Neural cell (in vitro differentiated cells): ENCODE measurements at regions not wholly inside any gene's neighbourhood (a gene's known extent, or its start where the extent isn't known, plus 50 kb on each side); places are given as distances from the start of the nearest gene placed in this dataset.
A peak's percentile ranks its signal among the peaks of the same experiment; 100 is the strongest.

ENCODE experiments used
- H2AFZ ChIP-seq: fragments of 200-600, 300-800 bp; sonication (generic), shearing (Covaris generic); 2 replicates; pipeline ENCODE4 v1.6.0; 2014; ENCODE audit warnings: low read depth, mild to moderate bottlenecking, antibody characterized with exemption, low read length, moderate library complexity
- H3F3A ChIP-seq: fragments of 200-600 bp; shearing (Covaris generic); 2 replicates; pipeline ENCODE4 v1.6.1; 2016; ENCODE audit warnings: mild to moderate bottlenecking, moderate library complexity, mixed read lengths, antibody characterized with exemption, low read length; ENCODE audit not compliant: insufficient read depth, poor library complexity, severe bottlenecking
- H3K27ac ChIP-seq: fragments of 200-600, 300-800 bp; sonication (generic), shearing (Covaris generic); 2 replicates; pipeline ENCODE4 v1.5.1; 2014; ENCODE audit warnings: mild to moderate bottlenecking, low read length, moderate library complexity
- H3K27me3 ChIP-seq: fragments of 300-800, 200-600 bp; sonication (generic), shearing (Covaris generic); 2 replicates; pipeline ENCODE4 v1.6.0; 2014; ENCODE audit warnings: mild to moderate bottlenecking, low read depth, low read length, moderate library complexity; ENCODE audit not compliant: insufficient read depth
- H3K36me3 ChIP-seq: fragments of 300-800, 200-600 bp; sonication (generic), shearing (Covaris generic); 2 replicates; pipeline ENCODE4 v1.5.1; 2014; ENCODE audit warnings: mild to moderate bottlenecking, antibody characterized with exemption, low read length, moderate library complexity; ENCODE audit not compliant: insufficient read depth
- H3K4me2 ChIP-seq: fragments of 300-800, 200-600 bp; sonication (generic), shearing (Covaris generic); 2 replicates; pipeline ENCODE4 v1.6.0; 2014; ENCODE audit warnings: mild to moderate bottlenecking, low read length
- H3K4me3 ChIP-seq: fragments of 300-800, 200-600 bp; sonication (generic), shearing (Covaris generic); 2 replicates; pipeline ENCODE4 v1.5.1; 2014; ENCODE audit warnings: mild to moderate bottlenecking, low read length, moderate library complexity
- H3K79me2 ChIP-seq: fragments of 200-600 bp; shearing (Covaris generic); replicated peaks from 2 replicates; pipeline ENCODE4 v1.6.0; 2014; ENCODE audit warnings: mild to moderate bottlenecking, low read length, moderate library complexity; ENCODE audit not compliant: insufficient read depth
- H3K9ac ChIP-seq: fragments of 300-800, 200-600 bp; sonication (generic), shearing (Covaris generic); 2 replicates; pipeline ENCODE4 v1.6.1; 2016; ENCODE audit warnings: mild to moderate bottlenecking, low read length, mixed read lengths
- H3K9me2 ChIP-seq: fragments of 200-600 bp; shearing (Covaris generic); 2 replicates; pipeline ENCODE4 v1.6.1; 2016; ENCODE audit warnings: mild to moderate bottlenecking, low read length, mixed read lengths; ENCODE audit not compliant: insufficient read depth
- H3K9me3 ChIP-seq: fragments of 200-600, 300-800 bp; sonication (generic), shearing (Covaris generic); 2 replicates; pipeline ENCODE4 v1.6.1; 2016; ENCODE audit warnings: mild to moderate bottlenecking, mixed run types, low read length, moderate library complexity, mixed read lengths
- H4K20me1 ChIP-seq: fragments of 200-600 bp; shearing (Covaris generic); 2 replicates; pipeline ENCODE4 v1.6.1; 2016; ENCODE audit warnings: mild to moderate bottlenecking, mixed run types; ENCODE audit not compliant: insufficient read depth
- EP300 ChIP-seq: fragments of 450-650 bp; conservative IDR thresholded peaks from 2 replicates; pipeline ENCODE4 v1.6.1; 2014; ENCODE audit warnings: antibody characterized with exemption, mild to moderate bottlenecking, moderate library complexity; ENCODE audit not compliant: poor library complexity, severe bottlenecking
- EZH2 ChIP-seq: fragments of 200-600, 300-800 bp; shearing (Covaris generic), sonication (generic); IDR thresholded peaks from 2 replicates; pipeline ENCODE4 v1.6.1; 2014; ENCODE audit warnings: antibody characterized with exemption, low read length, borderline replicate concordance, mild to moderate bottlenecking; ENCODE audit not compliant: insufficient read depth, poor library complexity, severe bottlenecking
- MXI1 ChIP-seq: fragments of 450-650 bp; conservative IDR thresholded peaks from 2 replicates; pipeline ENCODE4 v1.6.1; 2014; ENCODE audit warnings: antibody characterized with exemption, mild to moderate bottlenecking; ENCODE audit not compliant: poor library complexity, severe bottlenecking
- POLR2AphosphoS5 ChIP-seq: IDR thresholded peaks from 2 replicates; pipeline ENCODE4 v1.6.1; 2012
- RAD21 ChIP-seq: fragments of 450-650 bp; conservative IDR thresholded peaks from 2 replicates; pipeline ENCODE4 v1.6.1; 2014; ENCODE audit warnings: antibody characterized with exemption, mild to moderate bottlenecking, moderate library complexity
- SMC3 ChIP-seq: fragments of 450-650 bp; conservative IDR thresholded peaks from 2 replicates; pipeline ENCODE4 v1.6.1; 2014; ENCODE audit warnings: antibody characterized with exemption, mild to moderate bottlenecking, moderate library complexity; ENCODE audit not compliant: poor library complexity
- TAF1 ChIP-seq: IDR thresholded peaks from 2 replicates; pipeline ENCODE4 v1.6.1; 2012; ENCODE audit warnings: low read depth
- TF ChIP-seq, protein P1 (sequence below): fragments of 450-650 bp; IDR thresholded peaks from 2 replicates; pipeline ENCODE4 v1.5.1; 2014; ENCODE audit warnings: antibody characterized with exemption, mild to moderate bottlenecking, moderate library complexity; ENCODE audit not compliant: poor library complexity, severe bottlenecking
- TF ChIP-seq, protein P2 (sequence below): IDR thresholded peaks from 2 replicates; pipeline ENCODE4 v1.6.1; 2012; ENCODE audit warnings: borderline replicate concordance

DNA sequence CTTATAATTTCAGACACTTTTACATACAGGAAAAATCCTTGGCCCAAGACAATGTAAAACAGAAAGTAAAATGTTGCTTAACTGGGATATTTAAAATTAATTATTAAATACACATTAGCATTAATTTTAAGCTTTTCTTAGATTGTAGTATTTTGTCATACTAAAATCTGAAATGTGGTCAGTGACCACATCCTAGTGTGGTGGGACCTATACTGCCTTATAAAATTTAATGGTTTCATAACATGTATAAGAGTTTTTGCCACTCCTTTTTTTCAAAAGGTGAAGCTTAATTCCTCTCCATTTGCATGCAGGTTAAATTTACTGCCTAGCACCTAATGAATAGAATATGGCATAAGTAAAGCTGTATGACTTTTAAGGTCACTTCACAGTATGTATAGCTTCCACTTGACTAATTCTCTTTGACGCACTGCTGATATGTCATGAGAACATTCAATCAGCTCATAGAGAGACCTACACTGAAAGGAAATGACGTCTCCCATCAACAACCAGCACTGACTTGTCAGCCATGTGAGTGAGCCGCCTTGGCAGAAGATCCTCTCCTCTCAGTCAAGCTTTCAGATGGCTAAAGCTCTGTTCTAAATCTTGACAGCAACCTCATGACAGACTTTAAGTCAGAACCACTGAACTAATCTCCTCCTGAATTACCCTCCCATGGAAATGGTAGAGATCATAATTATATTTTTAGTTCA, 847.8 kb downstream of the SI start:
- Histone ChIP-seq H3K9me3 (no peaks in the 10 kb centered on the region), H3K4me2 (no peak overlapping the region), H4K20me1 (no peaks in the 10 kb centered on the region), H3K27me3 (no peaks in the 10 kb centered on the region), H3K79me2 (no peaks in the 10 kb centered on the region), H2AFZ (no peak overlapping the region), H3K27ac (no peak overlapping the region), H3K9me2 (no peaks in the 10 kb centered on the region), H3K36me3 (no peaks in the 10 kb centered on the region), H3F3A (peaks cover 3% of the 10 kb centered on the region), H3K9ac (no peak overlapping the region), H3K4me3 (no peak overlapping the region)
- TF ChIP-seq, protein P1, sequence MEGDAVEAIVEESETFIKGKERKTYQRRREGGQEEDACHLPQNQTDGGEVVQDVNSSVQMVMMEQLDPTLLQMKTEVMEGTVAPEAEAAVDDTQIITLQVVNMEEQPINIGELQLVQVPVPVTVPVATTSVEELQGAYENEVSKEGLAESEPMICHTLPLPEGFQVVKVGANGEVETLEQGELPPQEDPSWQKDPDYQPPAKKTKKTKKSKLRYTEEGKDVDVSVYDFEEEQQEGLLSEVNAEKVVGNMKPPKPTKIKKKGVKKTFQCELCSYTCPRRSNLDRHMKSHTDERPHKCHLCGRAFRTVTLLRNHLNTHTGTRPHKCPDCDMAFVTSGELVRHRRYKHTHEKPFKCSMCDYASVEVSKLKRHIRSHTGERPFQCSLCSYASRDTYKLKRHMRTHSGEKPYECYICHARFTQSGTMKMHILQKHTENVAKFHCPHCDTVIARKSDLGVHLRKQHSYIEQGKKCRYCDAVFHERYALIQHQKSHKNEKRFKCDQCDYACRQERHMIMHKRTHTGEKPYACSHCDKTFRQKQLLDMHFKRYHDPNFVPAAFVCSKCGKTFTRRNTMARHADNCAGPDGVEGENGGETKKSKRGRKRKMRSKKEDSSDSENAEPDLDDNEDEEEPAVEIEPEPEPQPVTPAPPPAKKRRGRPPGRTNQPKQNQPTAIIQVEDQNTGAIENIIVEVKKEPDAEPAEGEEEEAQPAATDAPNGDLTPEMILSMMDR, result no peak
- TF ChIP-seq RAD21 (no peak), MXI1 (no peak), SMC3 (no peak), EP300 (peak; percentile 80), POLR2AphosphoS5 (peak; percentile 54), TAF1 (no peak), EZH2 (no peak)
- TF ChIP-seq, protein P2, sequence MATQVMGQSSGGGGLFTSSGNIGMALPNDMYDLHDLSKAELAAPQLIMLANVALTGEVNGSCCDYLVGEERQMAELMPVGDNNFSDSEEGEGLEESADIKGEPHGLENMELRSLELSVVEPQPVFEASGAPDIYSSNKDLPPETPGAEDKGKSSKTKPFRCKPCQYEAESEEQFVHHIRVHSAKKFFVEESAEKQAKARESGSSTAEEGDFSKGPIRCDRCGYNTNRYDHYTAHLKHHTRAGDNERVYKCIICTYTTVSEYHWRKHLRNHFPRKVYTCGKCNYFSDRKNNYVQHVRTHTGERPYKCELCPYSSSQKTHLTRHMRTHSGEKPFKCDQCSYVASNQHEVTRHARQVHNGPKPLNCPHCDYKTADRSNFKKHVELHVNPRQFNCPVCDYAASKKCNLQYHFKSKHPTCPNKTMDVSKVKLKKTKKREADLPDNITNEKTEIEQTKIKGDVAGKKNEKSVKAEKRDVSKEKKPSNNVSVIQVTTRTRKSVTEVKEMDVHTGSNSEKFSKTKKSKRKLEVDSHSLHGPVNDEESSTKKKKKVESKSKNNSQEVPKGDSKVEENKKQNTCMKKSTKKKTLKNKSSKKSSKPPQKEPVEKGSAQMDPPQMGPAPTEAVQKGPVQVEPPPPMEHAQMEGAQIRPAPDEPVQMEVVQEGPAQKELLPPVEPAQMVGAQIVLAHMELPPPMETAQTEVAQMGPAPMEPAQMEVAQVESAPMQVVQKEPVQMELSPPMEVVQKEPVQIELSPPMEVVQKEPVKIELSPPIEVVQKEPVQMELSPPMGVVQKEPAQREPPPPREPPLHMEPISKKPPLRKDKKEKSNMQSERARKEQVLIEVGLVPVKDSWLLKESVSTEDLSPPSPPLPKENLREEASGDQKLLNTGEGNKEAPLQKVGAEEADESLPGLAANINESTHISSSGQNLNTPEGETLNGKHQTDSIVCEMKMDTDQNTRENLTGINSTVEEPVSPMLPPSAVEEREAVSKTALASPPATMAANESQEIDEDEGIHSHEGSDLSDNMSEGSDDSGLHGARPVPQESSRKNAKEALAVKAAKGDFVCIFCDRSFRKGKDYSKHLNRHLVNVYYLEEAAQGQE, result no peak

DNA sequence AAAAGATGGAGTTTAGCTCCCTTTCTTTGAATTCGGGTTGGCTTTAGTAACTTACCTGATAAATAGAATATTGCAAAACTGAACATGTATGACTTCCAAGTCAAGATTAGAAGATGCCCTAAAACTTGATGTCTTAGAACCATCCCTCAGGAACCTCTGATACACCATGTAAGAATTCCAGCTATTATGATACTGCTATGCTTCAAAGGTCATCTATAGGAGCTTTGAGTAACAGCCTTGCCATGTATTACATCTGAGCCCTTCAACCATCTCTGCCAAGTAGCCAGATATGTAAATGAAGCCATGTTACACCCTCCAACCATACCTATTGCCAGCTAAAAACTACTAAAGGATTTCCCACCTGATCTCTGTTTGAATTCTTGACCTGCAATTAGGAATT, 854.2 kb downstream of the SI start:
- Histone ChIP-seq H3K4me2 (no peak overlapping the region), H4K20me1 (no peaks in the 10 kb centered on the region), H3K4me3 (no peak overlapping the region), H3K27me3 (no peaks in the 10 kb centered on the region), H3F3A (no peaks in the 10 kb centered on the region), H3K79me2 (no peaks in the 10 kb centered on the region), H3K36me3 (no peaks in the 10 kb centered on the region), H3K9me2 (no peaks in the 10 kb centered on the region), H3K9ac (no peak overlapping the region), H3K27ac (no peak overlapping the region), H2AFZ (no peak overlapping the region), H3K9me3 (no peaks in the 10 kb centered on the region)
- no peak for TF ChIP-seq SMC3
- TF ChIP-seq RAD21, result no peak
- TF ChIP-seq EZH2, result no peak
- TF ChIP-seq, protein P1, result no peak
- no peak for TF ChIP-seq EP300
- TF ChIP-seq POLR2AphosphoS5, result no peak
- TF ChIP-seq TAF1, result no peak
- TF ChIP-seq, protein P2, result no peak
- TF ChIP-seq MXI1, result no peak
